Fibroblast of peridontal ligament (primary cell): ENCODE measurements at regions not wholly inside any gene's neighbourhood (a gene's known extent, or its start where the extent isn't known, plus 50 kb on each side); places are given as distances from the start of the nearest gene placed in this dataset.
A peak's percentile ranks its signal among the peaks of the same experiment; 100 is the strongest.

Experiments used
- DNase-seq: peaks from one replicate; pipeline ENCODE4 v3.0.0-alpha.2; 2010; ENCODE audit errors: extremely low read depth

GRCh38 chr15:61480863-61481262 lies 251.8 kb upstream of the RORA start:
- no peak for DNase-seq

GRCh38 chr15:61480295-61480694 lies 251.2 kb upstream of the RORA start:
- DNase-seq: no peak

GRCh38 chr15:61479613-61480012 lies 250.5 kb upstream of the RORA start:
- peak; percentile 1 for DNase-seq

- no peak for DNase-seq
Measured at GRCh38 chr15:61476741-61477140, 247.6 kb upstream of the RORA start.

GRCh38 chr15:61474796-61475195 lies 245.7 kb upstream of the RORA start:
- no peak for DNase-seq

- DNase-seq: no peak
Measured at GRCh38 chr15:61467823-61468222, 238.7 kb upstream of the RORA start.

- peak; percentile 1 for DNase-seq
Measured at GRCh38 chr15:61459785-61460707, 230.9 kb upstream of the RORA start.

GRCh38 chr15:61457050-61457733 lies 228.1 kb upstream of the RORA start:
- no peak for DNase-seq

GRCh38 chr15:61449186-61449702 lies 220.1 kb upstream of the RORA start:
- no peak for DNase-seq

GRCh38 chr15:61447981-61448380 lies 218.9 kb upstream of the RORA start:
- no peak for DNase-seq

GRCh38 chr15:61444585-61444984 lies 215.5 kb upstream of the RORA start:
- no peak for DNase-seq

GRCh38 chr15:61442821-61443220 lies 213.7 kb upstream of the RORA start:
- DNase-seq: no peak

- DNase-seq: no peak
Measured at GRCh38 chr15:61441891-61442290, 212.8 kb upstream of the RORA start.

GRCh38 chr15:61426466-61426865 lies 197.4 kb upstream of the RORA start:
- no peak for DNase-seq

GRCh38 chr15:61425934-61426333 lies 196.8 kb upstream of the RORA start:
- DNase-seq: no peak

- DNase-seq: no peak
Measured at GRCh38 chr15:61422773-61423172, 193.7 kb upstream of the RORA start.

- DNase-seq: no peak
Measured at GRCh38 chr15:61421938-61422337, 192.8 kb upstream of the RORA start.

GRCh38 chr15:61421470-61421869 lies 192.4 kb upstream of the RORA start:
- no peak for DNase-seq

- no peak for DNase-seq
Measured at GRCh38 chr15:61420546-61420945, 191.4 kb upstream of the RORA start.

- DNase-seq: no peak
Measured at GRCh38 chr15:61415617-61416120, 186.6 kb upstream of the RORA start.

GRCh38 chr15:61411902-61412510 lies 182.9 kb upstream of the RORA start:
- no peak for DNase-seq

- DNase-seq: no peak
Measured at GRCh38 chr15:61410662-61411061, 181.6 kb upstream of the RORA start.
